DMS153 treated with DMSO at 0.1 percent for 48 hours (cell line): ENCODE measurements at regions not wholly inside any gene's neighbourhood (a gene's known extent, or its start where the extent isn't known, plus 50 kb on each side); places are given as distances from the start of the nearest gene placed in this dataset.

Source experiments
- DNase-seq: peaks from one replicate; lab custom pipeline; 2025; ENCODE audit not compliant: unreplicated experiment; lab: John Stamatoyannopoulos, UW

DNA sequence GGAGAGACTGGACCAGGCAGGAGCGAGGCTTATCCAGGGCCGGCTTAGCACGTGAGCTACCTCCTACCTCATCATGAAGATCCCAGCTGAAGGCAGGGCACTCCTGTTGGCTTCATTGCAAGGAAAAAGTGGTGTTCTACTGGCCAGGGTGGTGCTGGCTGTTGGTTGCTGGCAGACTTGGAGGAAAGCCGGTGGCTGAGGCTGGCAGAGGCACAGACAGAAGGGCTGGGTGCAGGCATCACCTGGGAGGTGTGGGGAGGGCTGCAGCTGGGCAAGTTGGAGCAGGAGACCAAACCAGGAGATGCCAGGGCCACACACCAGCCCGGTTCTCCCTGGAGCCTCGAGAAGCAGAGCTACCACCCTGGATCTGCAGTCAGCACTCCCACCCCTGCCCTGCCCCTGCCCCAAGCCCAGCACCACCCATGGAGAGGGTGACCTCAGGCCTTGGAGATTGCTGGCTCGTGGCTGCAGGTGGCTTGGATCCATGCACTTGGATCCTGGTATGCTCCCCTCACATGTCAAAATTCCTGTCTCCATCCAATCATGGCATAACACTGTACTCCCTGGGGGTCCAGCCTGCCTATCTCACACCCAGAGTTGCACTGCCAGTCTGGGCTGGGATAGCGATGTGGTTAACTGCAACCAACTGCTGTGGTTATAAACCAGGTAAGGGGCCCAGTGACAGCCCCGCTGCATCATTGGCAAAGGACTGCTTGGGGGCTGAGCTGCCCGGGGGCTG, 49.7 kb downstream of the GLI2 start:
- no peak for DNase-seq

DNA sequence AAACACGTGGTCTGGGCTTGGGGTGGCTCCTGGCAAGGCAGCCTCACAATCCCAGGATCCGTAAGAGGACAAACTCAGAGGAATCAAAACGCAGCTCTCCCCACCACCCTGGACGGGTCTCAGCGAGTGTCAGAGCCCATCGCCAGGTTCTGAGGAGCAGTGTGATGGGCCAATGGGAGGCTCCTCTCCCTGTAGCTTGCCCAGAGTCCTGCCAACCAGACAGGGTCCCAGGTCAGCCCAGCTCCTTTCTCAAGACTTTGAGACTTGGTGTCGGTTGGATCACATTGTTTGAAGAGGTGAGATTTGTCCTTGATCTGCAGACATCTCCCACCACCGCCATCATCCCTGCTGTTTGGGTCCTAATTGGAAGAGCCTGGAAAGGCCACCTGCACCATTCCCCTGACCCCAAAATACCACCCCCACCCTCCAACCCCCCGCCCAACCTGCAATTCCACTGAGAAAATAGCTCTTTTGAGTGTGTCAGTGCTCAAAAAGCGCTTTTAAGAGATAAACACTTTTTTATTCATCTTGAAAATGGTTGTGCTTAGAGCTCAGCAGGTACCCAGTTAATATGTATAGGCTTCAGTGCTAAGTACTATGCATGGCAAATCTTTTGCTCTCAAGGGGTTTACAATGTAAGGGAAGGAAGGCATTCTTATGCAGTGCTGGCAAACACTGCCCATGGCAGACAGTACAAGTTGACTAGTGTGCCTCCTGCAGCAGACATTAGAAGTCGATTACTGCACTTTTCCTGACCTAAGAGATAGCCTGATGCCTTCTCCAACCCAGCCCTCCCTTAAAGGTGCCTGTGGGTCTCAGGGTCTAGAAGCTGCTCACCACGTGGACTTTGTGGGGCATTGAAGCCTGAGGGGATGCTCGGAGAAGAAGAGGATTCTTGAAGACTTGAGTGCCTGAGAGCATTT, 50.6 kb downstream of the GLI2 start:
- DNase-seq: no peak

DNA sequence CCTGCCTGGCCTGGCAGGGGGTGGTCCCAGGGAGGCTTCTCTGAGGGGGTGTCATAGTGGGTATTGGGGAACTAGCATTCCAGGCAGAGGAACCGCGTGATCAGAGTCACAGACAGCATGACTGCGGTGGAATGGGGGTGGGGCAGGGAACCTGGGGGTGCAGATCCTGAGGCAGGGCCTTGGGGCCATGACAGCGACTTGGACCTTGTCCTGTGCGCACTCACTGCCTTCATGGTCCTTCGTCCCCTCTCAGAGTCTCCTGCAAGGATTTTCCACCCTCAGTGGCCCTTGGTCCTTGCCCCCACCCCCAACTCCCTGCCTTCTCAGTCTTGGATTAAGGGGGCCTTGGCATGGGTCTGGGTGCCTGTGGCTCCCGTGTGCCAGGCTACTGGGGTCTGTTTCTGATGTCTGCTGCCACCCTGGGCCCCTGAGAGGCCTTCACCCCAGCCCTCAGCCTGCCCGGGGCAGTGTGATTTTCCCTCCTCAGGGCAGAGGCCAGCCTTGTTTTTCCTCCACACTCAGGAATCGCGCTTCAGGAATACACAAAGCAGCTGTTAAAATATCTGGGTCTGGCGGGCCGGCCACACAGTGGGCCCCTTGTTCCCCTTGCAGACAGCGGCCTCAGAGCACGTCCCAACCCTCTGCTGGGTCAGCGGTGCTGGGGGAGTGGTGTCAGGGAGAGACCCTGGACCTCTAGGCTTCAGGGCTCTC, 51.6 kb downstream of the GLI2 start:
- no peak for DNase-seq

DNA sequence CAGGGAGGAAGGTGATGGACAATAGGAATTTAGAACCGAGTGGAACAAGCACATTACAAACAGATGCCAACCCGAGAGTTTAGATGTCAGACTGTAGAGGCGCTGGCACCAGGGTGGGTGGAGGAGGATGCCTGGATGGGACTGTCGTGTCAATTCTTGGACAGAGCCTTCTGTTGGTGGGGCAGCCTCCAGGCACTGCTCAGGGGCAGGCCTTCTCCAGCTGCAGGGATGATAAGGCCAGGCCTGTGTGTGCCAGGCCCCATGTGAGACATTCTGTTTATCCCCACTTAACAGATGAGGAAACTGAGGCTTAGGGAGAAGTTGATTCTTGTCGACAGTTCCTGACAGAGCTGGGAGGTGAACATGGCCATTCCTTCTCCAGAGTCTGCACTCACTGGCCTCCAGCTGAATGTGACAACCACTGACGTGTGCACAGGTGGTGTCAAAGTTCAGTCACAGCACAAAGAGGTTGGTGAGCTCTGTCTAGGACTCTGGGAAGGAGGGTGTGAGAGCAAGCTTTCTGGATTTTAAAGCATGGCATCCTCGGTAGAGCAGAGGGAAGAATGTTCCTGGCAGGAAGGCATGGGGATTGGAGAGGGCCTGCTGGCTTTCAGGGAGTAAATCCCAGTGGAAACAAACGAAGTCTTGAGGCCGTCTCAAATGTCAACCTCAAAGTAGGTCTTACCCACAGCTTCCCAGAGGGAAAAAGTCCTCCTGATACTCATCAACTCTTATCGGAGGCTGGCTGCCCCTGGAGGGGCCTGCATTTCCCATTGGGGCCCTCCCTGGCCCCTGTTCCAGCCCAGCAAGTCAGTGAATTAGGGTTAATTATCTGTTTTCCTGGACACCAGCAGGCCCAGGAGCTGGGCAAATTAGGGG, 52.4 kb downstream of the GLI2 start:
- DNase-seq: no peak

DNA sequence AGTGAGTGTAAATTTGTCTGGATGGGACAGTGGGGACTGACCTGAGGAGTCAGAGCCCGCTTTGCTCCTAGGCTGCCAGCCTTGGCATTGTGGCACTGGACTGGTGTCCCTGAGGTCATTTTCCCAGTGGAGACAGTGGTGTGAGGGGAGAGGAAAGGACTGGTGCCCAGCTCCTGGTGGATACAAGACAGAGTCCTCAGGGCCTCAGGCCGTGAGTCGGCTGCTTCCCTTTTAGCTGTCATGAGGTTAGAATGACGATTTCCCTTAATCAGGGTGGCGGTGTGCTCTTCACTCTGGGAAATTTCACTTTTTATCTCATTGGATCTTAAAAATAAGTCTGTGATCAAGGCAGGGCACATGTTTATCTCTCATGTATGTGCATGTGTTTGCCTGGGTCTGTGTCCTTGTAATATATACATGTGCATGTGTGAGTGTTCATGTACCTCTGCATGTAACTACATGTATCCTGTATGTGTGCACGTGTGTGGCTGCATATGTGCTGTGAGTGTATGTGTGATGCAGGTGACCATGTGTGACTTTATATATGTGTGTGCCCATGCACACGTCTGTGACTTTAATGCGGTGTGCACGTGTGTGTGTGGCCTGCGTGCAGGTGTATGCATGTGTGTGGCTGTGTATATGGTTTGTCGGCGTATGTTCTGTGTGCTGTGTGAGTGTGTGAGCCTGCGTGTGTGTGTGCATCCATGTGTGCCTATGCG, 55.7 kb downstream of the GLI2 start:
- DNase-seq: no peak

DNA sequence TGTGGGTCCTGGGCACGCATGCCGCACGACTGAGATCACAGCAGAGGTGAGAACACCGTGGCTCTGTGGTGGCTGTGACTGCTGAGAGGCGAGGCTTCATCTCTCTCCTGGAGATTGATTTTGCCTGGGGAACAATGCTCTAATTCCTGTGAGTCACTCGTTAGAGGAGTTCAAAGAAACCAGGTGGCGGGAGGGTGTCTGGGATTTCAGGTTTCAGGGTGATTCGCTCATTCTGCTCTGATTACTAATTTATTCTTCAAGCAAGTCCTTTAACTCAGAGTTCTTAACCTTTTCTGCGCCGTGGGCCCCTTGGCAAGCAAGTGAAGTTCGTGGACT, 56.3 kb downstream of the GLI2 start:
- no peak for DNase-seq

DNA sequence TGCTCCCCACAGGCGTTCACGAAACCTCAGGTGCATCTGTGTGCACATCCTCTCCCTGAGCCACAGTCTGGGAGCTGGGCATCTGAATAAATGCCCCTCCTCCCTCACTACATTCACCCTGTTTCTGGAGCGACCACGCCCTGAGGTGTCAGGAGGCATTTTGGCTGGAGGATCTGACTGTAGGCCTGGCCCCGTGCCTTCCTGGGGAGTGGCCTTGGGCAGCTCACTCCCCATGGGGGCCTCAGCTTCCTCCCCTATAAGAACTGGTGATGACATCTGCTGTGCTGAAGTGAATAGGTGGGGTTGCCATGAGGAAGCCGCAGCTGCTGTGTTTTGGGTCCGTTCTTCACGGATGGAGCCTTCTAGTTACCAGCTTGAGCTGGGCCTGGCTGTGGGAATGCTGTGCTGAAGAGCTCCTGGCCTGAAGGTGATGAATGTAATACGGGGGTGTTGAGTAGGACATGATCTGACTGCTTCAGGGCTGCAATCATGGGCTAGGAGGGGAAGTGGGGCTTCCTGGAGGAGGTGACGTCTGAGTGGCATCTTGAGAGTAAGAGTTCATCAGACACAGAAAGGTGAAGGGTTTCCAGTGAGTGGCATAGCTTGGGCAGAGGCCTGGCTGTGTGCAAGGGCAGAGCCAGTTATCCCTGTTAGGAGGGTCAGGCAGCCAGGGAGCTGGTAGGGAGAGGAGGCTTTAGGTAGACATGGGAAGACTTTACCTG, 58.2 kb downstream of the GLI2 start:
- no peak for DNase-seq

DNA sequence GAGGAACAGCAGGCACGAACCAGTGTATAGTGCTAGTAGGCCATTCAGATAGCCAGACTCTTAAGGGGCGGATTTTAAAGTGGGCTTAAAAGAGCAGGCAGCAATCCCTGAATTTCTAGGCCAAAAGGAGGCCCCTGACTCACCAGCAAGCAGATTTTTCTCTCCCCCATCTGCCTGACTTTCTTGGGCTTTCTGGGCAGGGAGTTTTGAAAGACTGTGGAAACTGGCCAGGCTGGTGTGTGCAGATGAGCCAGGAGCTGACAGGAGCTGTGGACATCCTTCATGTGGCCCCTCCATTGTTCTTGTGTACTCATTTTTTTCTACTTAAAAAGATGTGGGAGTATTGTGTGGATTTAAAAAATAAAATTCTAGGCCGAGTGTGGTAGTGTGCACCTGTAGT, 59.0 kb downstream of the GLI2 start:
- no peak for DNase-seq

DNA sequence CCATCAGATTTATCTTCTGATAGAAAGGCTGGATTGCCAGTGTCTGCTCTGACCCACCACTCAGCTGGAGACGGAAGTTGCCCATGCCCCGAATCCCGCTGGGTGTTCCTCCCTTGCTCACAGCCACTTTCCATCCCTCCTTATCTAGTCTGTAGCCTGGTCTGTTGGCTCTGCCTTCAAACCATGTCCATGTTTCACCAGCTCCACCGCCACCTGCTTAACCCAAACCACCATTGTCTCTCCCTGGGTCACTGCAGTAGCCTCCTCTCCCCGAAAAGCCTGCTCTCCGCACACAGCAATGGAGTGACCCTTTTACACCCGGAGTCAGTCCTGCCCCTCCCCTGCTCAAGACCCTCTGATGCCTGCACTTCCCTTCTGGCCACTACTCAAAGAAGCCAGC, 60.4 kb downstream of the GLI2 start:
- no peak for DNase-seq

DNA sequence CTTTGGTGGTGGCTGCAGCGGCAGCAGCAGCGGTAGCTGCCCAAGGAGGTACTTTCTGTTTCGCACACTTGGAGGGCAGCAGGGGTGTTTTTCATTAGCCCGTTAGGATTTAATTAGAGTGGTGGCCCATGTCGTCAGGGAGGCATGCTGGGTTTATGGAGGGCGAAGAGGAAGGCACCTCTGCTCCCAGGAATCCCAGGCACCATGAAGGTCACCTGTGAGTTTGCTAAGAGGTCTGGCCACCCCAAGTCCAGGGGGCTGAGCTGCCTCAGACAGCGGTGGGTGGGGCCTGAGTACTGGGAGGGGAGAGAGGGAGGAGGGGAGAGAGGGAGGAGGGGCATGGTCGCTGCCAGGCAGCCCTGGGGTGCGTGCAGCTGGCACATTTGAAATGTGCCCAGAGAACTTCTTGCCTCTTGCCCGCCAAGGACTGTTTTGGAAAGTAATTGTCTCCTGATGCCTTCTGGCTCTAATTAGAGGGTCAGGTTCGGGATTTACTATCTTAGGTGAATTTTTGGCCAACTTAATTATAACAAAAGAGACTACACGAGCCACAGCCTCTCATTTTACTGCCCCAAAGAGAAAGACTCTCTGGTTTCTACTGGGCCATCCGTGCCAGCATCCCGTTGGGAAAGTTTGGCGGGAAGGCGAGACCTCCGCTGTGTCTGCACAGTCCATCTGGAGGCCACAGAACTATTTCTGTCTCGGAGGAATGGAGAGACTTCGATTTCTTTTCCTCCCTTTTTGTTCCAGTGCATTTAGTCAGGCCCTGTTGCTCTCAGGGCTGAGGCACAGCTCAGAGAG, 62.0 kb downstream of the GLI2 start:
- DNase-seq: no peak

DNA sequence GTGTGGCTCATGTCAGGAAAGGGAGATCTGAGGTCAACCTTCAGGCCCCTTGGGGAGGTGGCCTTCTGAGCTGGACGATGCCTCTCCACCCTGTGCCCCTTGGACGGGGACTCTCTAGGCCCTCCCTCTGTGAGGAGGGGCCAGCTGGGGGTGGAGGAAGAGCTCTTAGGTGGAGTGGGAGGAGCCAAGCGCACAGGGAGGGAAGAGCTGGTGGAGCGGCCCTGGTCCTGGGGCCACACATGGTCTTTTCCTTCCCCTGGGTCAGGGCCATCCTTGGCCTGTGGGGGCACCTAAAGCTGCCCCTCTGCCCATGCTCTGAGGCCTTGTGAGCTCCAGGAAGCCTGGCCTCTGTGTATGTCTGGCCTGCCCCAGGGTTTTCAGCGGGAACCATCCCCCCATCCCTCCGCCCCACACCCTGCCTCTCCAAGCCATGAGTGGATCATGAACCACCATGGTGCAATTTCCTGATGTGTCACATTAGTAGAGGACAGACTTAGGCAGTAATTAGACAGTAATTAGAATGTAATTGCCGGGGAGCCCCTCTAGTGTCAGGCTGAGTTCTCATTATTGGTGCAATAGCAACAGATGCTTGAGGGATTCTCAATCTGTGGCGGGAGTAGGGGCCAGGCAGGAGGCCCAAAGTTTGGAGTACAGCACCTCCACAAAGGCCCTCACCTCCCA, 63.0 kb downstream of the GLI2 start:
- DNase-seq: no peak

DNA sequence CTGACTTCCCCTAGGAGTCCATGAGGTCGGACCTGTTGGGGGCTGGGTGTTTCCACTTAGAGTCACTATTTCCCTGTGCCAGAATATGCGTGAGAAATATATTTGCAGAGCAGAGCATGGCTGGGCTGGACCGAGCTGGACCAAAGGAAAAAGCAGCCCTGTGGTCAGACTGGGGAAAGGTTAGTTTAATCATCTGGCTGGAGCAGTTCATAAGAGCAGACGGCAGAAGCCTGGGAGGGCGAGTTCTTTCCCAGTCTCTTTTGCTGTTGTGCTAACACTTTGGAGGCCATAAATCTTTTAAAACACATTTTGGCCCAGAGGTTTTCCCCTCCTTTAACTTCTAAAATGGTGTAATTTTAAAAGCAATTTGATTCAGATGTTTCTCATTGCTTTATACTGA, 66.5 kb downstream of the GLI2 start:
- DNase-seq: no peak

DNA sequence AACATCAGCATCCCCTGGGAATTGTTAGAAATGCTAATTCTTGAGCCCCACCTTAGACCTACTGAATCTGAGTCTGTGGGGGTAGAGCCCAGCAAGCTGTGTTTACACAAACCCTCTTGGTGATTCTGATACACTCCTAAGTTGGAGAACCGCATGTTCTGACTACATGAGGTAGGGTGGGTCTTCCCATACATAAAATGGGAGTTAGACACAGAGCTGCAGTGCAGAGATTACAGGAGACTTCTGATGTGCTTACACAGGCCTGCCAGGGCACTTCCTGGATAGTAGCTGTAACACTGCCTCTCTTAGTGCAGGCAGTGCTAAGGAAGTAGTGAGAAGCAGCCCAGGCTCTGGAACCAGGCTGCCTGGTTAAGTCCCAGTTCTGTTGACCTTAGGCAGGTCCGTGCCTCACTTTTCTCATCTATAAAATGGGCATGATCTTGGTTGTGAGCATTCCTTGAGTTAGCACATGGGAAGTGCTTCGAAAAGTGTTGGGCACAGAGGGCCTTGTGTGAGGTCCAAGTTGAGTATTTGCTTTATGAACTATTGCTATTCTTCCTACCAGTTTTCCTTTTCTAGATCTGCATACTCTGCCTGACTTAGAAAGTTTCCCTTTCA, 67.3 kb downstream of the GLI2 start:
- DNase-seq: no peak

DNA sequence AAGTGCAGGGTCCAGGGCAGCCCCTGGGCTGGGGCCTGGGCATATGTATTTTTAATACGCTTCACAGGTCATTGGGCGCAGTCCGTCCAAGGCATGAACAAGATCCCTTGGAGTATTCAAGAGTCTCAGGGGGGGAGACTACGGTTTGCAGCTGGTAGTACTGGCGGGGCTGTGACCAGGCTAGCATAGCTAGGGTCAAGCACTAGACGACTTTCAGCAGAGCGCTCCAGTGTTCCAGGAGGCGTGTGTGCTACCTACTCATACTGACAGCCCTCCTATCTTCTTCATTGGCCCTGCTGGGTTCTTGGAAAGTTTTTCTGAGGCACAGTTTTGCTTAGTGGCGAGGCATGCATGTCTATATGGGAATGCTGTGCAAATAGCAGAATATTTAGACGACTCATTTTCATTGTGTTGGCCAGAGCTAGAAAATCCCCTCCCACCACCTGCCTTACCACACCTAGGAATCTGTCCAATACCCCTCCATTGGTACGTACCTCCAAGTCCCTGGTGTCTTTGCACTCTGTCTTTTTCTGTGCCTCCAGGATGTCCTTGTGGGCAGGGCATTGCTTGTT, 68.2 kb downstream of the GLI2 start:
- DNase-seq: no peak

DNA sequence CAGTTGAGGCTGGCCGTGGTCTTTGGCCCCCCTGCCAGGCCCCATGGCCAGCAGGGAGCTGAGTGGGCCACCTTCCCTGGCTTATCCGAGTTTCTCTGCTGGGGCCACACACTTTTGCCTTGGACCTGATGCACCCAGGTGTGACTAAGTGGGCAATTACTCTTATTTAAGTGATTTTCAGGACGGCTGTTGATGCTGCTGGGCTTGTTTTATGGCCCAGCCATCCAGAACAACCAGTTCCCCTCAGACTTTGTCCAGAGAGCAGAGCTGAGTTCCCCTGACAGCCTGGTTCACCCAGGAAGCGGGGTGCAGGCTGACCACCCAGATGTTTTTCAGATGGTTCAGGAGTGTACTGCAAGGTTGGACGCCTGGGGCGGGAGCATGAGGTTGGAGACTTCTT, 68.8 kb downstream of the GLI2 start:
- no peak for DNase-seq

DNA sequence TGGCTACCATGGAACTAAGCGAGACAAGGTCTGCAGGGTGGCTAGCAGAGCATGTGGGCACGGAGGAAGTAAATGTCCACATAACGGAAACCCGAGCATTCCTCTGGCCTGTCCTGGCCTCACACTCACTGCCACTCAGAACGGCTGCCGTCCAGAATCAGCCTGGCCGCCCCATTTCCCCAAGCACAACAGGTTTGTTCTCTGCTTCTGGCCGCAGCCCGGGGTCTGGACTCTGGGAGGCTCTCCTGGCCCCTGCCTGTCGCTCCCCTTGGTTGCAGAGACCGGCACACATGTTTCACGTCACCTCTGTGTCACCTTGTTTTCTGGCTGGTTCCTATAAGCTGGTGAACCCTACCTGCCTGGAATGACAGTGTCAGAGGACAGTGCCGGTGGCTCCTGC, 69.3 kb downstream of the GLI2 start:
- DNase-seq: no peak

DNA sequence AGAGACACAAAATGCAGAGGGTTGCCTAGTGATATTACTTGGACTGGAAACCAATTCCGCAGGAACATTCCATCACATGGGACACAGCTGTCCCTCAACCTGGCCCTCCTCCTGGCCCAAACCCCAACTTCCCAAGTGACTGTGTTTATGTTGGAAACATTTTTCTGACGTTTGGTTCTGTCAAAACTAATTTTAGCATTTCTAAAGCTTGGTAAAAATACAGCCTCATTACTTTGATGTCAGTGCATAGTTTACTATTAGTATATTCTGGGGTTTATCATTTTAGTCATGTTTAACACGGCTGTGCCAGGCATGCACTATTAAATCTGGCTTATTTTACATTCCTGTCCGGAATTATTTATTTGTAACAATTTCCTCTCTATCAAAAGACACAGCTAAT, 69.9 kb downstream of the GLI2 start:
- no peak for DNase-seq

DNA sequence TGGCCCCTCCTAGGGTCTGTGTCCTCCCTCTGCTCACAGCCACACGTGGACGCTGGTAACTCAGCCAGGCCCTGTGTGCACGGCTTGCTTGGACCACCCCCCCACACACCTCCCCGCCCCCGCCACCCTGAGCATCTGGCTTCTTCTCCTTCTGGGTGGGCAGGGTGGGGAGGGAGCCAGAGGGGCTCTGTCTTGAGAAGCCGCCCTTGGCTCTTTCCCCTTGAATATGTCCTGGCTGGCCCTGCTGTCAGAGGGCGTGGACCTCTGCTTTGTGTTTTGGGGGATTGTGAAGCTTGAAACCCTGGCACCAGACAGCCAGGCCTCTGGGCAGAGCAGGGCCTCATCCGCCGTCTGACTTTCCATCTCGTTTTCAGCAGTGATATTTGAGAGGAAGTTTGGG, 72.1 kb downstream of the GLI2 start:
- DNase-seq: no peak
